ENCODE measurements at regions not wholly inside any gene's neighbourhood (a gene's known extent, or its start where the extent isn't known, plus 50 kb on each side); places are given as distances from the start of the nearest gene placed in this dataset.

DNA sequence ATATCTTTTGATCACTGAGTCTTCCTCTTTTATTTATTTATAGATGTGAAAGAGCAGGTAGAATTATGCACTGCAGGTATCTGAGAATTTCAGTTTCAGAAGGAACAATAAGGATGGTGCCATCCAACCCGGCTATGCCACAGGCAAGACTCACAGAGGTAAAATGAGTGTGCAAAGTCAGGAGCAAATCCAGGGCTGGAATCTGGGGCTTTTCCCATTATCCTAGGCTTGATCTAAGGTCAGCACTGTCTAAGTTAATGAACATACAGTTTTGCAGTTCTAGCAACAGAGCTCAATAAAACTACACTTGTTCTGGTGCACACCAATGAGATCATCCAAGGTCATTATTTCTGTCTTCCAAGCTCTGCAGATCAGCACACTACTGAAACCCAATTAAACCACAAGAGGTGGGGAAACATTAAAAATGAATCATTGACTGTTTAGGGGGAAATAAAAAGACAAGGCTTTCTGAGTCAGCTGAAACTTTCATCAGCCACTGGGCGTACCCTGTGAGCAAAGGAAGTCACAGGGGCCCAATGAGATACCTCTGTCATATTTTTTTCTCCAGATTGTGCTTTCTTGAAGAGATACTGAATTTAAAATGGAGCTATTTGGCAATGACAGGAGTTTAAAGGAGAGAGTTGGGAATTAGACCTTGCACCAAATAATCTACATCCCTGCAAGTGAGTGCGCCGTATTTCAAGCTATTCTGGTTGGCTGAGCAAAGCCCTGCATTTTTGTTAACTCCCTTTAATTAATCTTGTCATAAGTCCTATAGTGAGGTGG lies 662.2 kb upstream of the ZNF608 start:
- no peak for DNase-seq

DNA sequence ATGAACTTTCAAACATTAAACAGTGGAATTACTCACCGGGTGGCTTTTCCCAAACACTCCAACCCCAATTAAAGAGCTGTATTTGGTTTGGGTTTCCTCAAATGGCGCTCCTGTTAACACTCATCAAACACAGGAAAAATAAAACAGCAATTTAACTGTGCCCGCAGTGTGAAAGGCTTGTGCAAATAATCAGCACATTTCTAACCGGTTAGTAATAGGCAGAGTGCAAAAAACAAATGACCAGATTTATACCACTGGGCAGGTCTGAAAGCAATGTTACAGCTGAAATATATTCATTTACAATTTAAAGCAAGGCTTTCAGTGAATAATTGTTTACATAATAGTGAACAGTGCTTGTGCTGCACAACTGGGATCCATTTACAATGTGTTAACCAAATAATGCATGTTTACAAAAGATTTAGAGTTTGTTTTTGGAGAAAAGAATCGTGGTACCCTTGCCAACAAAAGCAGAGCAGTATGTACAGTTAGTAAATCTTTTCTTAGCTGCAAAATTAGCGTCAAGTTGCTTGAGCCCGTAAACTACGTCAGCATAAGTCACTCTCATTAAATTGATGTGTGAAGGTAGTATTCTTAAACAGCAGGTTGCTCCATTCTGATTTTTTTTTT lies 662.9 kb upstream of the ZNF608 start:
- DNase-seq = peak in 1 of 2 experiments; percentile 40

DNA sequence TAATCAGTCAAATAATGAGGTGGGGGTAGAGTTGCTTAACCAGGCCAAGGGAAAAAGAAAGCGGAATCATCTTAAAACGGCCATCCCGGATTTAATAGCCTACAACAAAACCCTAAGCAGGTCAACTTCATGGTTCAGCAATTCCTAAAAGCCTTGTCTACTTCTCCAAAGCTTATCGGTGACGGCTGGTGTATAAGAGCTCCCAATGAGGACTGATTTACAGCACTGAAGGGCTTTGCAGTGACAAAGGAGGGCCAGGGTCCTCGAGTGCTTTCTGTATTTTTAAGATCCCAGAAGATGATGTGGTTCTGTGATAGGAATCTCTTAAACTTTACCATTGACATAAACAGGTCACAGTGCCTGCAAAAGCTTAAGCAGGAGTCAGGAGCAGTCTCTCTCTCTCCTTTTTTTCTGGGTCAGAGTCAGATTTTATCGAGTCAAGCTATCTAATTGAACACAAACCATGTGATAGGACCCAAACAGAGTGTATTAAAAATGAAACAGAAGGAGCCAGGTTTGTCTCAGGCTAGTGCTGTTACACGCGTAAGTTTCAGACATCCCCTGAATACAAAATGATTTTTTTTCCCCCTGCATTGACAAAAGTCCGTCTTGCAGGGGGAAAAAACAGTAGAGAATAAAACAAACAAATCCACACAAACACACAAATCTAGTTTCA lies 663.6 kb upstream of the ZNF608 start:
- no peak for DNase-seq

DNA sequence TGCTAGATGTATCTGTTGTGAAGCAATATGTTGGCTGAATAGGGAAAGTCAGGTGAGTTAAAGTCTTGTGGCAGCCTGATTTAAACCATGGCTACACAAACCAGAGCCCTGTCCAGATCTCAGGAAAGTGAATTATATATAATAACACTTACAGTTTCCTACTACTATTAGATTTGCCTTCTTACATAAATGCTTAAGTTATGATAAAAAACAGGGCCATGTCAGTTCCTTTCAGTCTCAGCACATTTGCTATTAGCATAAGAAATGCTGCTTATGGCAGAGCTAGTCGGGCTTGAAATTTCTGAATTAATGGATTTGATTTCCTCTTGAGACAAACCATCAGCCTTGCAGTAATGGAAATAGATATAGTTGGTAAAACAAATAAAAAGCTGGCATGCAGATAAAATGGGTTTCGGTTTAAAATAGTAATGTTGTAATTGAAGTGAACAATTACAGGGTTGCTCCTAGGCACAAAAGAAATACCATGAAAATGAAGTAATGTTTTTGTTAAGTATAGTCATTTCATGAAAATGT lies 664.2 kb upstream of the ZNF608 start:
- DNase-seq = no peak

DNA sequence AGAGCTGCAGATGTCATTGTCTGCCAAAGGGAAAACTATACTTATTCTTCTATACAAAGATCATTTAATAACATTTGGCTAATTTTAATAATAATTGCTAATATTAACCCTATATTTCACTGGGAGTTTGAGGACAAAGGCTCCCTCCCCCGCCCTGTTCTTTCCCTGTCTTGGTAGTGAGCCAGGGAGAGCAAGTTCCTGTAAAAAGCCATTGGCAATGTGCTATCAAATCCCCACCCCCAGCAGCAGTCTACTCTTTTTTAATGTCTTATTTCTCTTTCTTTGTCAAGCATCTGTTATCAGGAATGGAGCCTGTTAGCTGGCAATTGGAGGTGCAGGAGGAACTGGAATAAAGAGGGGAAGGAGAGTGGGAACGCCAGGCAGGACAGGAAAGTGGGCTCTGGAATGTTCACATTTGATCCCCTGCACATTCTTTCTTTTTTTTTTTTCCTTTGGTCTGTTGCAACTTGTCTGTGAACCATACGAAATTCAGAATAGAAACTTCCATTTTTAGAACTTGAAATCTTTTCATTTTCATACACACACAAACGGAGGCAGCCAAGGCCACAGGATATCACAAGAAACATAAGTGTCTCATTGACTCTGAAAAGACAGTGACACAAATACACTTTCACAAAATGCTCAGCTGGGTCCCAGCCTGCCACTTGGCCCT lies 664.8 kb upstream of the ZNF608 start:
- no peak for DNase-seq

DNA sequence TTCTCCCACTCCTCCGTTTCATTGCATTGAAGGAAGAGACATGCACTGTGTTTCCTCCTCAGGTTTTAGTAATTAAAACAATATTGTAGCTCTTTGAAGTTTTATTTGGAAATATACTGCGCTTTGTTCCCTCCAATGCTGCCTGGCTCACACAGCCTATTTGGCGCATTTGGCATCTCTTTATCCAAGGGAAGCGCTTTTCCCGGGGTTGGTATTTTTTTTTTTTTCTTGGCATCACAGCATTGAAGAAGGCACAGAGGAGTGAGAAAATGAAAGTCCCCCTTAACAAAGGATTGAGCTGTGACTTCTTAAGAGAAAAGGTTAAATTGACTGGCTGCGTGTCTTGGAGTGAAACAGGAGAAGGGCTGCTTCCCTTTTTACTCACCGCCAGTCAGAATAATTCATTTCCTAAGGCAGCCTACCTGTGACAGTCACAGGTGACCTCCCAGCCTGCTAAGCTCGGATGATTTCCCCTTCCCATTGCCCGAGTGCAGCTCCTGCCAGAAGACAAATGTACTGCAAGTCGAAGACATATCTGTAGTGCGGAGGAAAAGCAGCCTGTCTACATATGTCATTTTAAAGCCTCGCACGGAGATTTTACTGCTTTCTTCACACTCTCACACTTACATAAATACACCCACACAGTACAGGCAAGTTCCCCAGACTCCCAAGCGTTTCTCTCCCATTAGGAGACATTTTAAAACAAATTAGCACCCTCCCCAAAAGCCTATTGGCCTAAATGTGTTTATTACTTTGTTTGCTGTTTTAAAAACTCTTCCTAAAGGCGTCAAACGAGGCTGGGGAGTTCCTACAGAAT lies 665.5 kb upstream of the ZNF608 start:
- DNase-seq = no peak

DNA sequence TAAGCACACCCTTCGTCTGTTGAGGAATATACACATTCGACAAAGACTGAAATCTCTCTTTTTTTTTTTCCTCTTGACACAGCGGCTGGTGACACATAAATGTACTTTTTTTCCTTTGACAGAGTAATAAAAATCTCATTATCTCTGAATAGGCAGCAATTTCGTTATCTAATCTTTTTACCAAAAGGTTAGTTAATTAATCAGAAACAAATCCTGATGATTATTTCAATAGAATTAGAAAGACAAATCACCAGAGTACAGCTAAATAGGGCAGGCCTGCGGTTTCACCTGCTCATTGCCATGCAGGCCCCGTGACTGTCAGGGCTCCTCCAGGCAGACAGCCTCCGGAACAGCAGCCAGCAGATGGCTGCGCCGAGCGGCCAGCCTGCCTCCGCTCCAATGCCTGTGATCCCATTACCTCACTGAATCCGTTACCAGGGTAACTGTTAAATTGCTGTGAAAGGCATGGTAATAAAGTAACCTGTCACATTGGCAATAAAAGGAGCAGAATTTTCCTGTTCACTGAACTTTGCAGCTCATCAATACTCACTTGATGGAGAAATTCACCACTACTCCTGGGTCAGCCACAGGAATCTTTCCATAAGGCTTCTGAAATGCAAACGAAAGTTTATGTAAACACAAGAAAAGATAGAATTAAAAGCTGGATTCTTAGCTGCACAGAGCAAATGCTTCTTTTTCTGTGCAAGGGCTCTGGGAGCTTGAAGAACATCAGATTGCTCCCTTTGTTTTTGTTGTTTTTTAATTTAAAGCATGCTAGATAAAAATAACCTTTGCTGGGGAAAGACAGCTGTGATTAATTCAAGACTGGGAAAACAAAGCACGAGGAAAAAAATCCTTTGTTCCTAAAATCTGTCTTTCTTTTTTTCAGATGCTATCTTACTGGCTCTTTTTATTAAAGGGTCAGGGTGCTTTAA lies 666.4 kb upstream of the ZNF608 start:
- peak; percentile 1 to 18 for DNase-seq

DNA sequence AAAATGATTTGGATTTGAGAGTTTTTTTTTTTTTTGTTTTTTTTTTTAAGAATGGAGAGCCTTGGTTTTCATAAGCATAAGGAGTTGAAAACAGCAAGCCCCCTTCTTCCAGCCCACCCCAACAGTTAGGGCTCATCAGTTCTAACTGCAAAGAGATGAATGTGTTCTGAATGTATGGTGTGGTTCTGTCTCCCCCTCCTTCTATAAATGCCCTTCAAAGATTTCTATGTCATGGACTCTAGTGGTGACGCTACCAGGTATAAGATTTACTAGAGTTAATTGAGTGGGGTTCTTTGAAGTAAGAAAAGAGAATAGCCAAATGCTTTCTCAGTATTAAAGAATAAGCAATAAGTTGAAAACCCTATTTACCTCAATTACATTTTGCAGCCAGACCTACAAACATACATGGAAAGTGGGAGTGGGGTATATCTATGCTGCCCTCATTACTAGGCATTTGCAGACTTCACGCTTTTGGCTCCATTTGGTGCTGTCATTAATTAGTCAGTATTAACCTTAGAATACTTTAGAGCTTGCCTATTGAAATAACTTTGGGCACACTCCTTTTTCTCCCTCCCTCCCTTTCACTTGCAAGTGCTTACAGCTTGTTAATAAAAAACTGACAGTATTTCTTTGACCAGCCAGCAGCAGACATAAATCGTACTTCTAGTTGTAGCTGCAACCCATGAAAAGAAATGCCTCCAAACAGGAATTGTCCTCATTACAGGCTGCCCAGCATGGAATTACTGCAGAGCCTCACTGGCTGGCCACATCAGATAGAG lies 667.2 kb upstream of the ZNF608 start:
- DNase-seq = no peak

DNA sequence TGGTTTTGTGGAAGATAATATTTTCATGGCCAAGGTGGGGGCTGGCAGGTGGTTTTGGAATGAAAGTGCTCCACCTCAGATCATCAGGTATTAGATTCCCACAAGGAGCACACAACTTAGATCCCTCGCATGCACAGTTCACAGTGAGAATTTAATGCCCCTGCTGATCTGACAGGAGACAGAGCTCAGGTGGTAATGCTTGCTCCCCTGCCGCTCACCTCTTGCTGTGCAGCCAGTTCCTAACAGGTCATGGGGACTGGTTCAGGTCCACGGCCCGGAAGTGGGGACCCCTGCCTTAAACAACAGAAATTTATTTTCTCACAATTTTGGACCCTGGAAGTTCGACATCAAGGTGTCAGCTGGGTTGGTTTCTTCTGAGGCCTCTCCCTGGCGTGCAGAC lies 668.7 kb upstream of the ZNF608 start:
- no peak for DNase-seq

DNA sequence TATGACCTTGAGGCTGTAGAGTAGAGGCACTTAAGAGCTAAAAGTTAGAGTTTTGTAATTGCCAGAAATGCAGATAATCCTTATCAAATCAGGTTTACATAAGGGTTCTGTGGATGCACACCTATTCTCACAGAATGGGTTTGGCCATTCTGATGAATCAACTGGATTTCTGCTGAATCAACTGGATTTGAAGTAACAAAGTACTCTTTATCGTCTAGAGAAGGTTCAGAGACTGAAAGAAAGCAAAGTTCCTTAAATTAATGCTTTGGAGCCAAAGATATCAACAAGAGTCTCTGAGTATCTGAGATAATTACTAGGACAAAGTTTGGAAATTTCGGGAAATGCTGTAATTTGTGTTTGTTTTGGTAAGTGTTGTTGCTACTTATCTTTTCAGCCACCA lies 669.6 kb upstream of the ZNF608 start:
- no peak for DNase-seq

DNA sequence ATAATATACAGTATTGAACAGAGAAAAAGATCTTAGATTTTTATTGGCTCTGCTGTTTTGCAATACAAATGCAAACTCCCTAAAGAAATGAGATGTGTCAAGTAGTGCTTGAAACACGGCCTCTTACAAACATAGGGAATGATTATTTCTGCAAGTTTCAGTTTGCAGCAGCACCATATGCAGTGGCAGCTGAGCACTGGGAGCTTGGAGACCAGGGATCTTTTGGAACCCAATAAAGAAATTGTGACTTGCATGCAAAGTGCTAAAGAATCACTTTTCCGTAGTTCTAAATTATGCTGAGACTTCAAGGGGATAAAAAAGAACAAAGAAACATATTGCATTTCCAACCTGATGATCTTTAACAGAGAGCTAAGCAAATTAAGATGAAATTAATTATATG lies 674.6 kb upstream of the ZNF608 start:
- DNase-seq = no peak

DNA sequence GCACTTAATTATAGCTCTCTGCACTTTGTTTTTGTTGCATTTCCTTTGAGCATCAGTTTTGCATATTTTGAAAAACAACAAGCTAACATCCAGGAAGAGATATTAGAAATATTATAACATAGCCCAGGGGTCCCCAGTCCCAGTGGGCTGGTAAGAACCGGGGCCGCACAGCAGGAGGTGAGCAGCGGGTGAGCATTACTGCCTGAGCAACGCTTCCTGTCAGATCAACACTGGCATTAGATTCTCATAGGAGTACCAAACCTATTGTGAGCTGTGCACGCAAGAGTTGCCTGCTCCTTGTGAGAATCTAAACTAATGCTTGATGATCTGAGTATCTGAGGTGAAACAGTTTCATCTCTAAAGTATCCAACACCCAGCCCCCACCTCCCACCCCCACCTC lies 675.9 kb upstream of the ZNF608 start:
- DNase-seq = no peak

DNA sequence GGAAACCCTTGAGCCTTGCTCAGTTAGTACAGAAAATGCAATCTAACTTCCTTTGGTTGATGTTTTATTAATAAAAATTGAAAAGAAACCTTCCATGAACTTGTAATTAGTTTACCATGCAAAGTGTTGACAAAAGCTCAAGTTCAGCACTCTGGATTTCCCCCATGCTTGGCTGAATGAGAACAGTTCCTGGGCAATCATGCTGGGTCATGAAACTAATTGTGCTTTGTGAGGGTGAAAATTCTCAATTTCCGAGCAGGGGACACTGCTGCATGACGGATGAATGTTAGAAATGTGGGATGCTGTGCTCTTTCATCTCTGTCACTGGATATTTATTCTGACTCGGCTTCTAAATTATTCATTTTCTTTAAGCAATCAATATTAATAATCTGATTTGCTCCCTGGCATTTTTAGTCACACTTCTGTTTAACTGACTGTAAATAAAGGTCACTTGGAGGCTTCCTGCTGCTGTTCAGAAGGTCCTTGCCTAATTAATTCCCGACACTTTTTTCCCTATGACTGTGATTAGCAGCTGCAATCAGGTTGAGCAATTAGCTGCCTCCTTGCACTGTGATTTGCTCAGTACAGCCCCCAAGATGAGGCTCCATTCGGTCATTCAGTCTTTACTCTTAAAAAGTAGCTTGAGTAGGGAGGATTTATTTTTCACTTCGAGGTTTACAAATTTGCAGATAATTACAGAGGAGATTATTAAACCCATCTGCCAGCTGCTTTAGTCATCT lies 678.1 kb upstream of the ZNF608 start:
- DNase-seq = no peak

DNA sequence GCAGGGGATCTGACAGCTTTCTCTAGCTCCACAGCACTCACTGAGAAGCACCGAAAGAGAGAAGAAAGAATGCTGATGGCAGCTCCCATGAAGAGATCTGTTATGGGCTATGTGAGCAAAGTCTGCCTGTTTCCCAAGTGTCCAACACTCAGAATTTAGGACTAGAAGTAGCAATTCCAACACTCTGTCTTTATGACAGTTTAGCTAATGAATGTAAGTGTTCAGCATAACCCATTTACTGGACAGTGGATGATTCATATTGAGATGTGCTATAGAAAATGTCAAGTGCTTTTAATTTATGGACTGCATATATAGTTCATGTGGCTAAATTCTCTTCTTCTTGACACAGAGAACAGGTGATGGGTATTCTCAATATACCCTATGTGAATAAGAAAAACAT lies 683.1 kb upstream of the ZNF608 start:
- DNase-seq = no peak

DNA sequence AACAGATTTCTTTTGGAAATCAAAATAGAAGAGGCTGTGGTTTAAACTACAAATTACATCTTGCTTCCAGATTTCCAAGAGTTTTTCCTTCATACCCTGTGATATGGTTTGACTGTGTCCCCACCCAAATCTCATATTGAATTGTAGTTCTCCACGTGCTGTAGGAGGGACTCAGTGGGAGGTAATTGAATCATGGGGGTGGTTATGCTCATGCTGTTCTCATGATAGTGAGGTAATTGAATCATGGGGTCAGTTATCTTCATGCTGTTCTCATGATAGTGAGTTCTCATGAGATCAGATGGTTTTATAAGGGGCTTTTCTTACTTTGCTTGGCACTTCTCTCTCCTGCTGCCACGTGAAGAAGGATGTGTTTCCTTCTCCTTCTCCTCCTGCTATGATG lies 687.0 kb upstream of the ZNF608 start:
- DNase-seq = no peak

DNA sequence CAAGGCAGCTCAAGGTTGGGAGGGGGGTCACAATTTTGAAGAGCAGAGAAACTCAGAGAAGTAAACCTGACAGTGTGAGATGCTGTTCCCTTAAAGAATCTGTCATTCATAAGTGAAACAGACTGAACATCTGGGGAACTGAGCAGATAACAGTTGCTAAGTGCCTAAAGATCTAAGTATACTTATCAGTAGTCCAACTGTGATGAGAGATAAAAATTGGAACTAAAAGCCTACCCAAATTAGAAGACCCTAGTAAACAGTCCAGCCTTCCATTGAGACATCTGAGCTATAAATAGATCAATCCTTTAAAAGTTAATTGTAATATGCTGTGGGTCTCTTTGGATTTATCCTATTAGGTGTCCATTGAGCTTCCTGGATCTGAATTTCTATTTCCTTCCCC lies 692.8 kb upstream of the ZNF608 start:
- no peak for DNase-seq

DNA sequence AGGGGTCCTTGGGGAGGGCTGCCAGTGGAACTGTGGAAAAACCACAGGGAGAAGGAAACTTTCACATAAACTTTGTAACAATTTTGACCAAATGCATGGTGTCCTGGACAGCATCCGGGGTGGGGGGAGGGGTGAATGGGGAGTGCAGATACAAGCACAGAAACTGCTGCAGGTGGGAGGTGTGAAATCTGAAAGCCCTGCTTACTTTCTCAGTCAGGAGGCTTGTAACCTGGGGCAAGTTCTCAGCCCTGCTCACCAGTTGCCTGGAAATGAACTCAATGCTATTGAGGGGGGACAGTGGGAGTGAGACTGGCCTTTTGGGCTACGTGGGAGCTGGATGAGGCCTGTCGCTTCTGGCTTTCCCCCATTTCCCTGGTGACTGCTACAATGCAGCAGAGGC lies 694.5 kb upstream of the ZNF608 start:
- DNase-seq = no peak

DNA sequence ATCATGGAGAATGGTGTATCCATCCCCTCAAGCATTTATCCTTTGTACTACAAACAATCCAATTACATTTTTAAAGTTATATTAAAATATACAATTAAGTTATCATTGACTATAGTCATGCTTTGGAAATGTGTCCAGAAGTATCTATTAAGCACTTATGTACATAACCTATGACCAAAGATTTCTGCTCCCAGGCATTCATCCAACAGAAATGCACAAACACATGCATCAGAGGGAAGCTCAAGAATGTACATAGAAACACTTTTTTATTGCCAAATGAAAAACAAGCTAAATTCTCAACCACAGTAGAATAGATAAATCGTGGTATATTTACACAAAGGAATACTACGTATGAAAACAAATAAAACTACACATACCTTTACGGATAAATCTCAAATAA lies 700.5 kb upstream of the ZNF608 start:
- no peak for DNase-seq

DNA sequence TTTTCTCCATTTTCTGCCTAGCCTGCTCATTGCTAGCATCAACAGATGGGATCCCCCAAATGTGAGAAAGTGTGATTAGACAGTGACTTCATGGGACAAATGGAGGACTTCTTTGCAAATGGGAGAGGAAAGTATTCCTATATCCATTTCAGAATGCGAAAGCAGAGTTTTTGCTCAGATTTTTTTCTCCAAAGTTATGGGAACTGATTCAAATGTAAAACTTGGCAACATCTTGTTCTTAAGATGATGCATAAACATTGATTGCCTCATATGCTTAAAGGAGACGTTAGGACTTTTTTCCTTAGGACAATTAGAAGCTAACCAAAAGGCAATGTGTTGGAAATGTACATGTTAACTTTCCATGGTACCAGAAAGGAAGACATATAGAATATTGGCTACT lies 704.3 kb upstream of the ZNF608 start:
- DNase-seq = no peak

DNA sequence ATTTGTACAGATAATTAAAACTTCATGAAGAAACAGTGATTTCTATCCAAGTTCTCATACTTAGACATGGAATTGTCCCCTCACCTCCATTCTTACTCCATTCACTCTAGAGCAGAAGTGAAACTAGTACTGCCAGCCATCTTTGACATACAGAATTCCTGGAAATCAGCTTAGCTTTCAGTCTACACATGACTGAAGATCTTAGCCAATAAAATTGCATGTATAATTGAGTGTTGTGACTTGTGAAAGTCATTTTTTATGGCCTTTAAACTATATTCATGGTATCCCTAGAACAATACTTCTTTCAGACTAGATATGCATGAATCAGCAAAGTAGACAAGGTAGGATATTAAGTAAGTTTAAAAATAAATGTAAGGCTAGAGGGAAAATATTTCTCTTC lies 705.2 kb upstream of the ZNF608 start:
- no peak for DNase-seq

All from NCI-H1930 (cell line).